Inferior parietal cortex (tissue), 1 donor: ENCODE measurements at regions not wholly inside any gene's neighbourhood (a gene's known extent, or its start where the extent isn't known, plus 50 kb on each side); places are given as distances from the start of the nearest gene placed in this dataset.
"Not testable (repeated sequence)": the region's sequence is repeated elsewhere in the genome, so short reads cannot be mapped to it uniquely, and the experiment has no call there.

Experiments used
- DNase-seq: peaks from one replicate; pipeline ENCODE4 v3.0.0-alpha.2; 2016; ENCODE audit errors: extremely low spot score

DNA sequence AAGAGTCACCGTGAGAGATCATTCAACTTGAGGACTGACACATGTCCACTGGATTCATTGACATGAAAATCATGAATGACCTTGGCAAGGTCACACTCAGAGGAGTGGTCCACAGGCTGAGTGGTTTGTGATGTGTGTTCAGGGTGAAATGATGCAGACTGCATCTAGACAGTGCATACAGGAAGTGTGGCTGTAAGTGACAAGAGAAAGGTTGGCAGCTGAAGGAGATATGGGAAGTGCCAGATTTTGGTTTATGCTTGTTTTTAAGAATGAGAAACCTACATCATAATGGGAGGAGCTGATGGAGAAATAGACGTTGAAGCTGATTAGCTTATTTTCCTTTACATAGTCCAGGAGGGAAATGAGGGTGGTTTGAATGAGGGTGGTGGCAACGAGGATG lies 64.8 kb upstream of the VIPR2 start:
- DNase-seq = no peak

DNA sequence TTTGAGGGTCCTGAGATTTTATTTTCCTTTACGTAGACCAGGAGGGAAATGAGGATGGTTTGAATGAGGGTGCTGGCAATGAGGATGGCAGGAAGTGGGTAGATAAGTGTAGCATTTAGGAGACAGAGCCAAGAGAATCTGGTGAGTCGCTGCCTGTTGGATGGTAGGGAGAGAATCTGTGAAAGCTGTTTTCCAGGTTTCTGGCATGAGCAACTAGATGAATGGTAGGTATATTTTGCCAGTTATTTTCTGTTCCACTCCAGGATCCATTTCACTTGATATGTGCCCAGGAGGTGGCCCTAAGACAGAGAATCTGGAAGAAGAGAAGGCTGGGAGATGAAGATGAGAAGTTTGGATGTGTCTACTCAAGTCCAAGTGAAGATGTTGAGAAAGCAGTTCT lies 63.3 kb upstream of the VIPR2 start:
- no peak for DNase-seq

DNA sequence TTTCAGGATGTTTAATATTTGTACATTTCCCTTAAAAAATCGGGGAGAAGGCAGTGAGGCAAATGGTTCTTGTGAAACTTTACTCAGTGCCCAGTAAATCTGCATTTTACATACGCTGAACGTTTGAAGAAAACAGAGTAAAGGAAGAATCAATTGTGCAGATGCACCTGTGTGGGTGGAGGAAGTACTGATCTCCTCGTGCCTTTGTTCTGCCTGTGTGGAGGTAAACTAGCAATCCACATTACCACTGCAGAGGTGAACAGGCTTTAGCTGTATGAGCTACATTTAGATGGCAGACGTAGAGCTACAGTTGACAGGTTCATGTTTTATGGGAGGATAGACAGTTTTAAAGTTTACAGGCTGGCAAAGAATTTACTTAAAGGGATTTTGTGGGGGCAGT lies 62.7 kb upstream of the VIPR2 start:
- DNase-seq = no peak

DNA sequence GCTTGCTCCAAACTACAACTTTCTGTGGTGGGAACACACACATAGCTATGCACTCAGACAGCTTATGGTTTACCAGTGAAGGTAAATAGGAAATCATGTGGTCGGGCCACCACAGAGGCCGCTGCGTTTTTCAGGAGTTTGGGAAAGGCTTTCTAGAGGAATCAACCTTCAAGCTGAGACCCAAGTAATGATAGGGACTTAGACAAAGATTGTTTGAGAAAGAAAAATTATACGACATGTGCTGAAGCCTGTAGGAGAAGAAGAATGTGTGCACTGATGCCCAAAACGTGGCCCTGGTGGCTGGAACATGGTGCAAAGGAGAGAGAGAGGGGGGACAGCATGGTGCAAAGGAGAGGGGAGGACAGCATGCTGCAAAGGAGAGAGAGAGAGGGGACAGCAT lies 61.2 kb upstream of the VIPR2 start:
- no peak for DNase-seq

DNA sequence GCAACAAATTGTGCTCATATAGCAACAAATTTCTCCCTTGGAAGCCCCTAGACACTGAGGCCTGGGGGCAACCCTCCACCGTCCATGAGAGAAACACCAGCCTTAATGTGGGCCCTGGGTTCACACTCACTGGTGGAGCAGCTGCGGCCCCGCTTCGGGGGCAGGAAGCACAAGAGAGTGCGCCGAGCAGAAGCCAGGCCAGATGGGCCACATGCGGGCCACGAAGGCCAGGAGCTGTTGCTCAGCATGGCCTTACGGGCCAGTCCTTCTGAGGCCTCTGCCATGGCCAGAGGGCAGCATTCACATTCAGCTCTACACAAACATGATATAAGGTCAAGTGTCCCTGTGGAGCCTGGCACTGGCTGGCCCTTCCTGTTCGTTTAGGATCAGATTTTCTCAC lies 60.0 kb upstream of the VIPR2 start:
- no peak for DNase-seq

DNA sequence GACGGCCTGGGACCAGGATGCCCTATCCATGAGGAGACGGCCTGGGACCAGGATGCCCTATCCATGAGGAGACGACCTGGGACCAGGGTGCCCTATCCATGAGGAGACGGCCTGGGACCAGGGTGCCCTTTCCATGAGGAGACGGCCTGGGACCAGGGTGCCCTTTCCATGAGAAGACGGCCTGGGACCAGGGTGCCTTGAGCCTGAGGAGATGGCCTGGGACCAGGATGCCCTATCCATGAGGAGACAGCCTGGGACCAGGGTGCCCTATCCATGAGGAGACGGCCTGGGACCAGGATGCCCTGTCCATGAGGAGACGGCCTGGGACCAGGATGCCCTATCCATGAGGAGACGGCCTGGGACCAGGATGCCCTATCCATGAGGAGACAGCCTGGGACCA lies 58.6 kb upstream of the VIPR2 start:
- not testable (repeated sequence) for DNase-seq

DNA sequence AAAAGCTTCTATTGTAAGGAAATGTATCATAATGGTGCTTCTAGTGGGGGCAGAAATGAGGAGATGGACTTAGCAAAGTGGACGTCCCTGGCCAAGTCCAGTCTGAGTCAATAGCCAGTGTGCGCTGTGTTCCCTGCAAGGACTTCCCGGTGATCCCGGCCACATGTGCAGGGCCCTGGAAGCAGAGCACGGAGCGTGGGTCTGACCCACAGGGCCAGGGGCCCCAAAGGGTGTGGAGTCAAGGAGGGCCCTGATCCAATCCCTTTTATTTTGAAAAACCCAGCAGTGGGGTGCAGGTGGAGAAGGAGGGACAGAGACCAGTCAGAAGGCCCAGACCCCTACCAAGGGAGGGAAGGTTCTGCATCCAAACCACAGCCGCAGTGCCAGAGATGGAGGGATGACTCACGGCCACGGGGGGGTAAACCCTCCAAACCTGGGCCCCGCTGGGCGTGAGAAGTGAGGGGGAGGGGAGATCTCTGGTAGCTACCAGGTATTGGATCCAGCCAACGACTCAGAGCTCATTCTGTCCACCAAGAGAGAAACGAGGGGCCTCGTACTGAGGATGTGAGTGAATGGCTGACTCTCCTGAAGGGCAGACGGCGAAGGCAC lies 57.2 kb upstream of the VIPR2 start:
- DNase-seq = no peak

DNA sequence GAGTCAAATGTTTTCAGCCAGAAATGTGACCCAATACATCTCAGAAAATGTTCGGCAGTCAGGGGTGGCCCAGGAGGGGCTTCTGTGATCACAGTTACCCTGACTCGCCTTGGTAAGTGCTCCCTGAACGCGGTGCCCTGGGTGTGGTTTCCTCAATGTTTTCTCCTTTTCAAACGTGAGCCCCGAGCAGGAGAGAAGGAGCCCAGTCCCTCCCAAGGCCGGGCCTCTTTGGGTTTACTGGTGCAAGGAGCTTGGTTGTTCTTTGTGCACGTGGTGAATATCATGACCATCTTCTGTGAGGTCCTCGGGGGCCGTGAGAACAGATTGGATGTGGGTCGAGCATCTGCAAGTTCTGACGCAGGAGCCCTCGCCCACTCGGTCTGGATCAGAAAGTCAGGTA lies 55.8 kb upstream of the VIPR2 start:
- no peak for DNase-seq

DNA sequence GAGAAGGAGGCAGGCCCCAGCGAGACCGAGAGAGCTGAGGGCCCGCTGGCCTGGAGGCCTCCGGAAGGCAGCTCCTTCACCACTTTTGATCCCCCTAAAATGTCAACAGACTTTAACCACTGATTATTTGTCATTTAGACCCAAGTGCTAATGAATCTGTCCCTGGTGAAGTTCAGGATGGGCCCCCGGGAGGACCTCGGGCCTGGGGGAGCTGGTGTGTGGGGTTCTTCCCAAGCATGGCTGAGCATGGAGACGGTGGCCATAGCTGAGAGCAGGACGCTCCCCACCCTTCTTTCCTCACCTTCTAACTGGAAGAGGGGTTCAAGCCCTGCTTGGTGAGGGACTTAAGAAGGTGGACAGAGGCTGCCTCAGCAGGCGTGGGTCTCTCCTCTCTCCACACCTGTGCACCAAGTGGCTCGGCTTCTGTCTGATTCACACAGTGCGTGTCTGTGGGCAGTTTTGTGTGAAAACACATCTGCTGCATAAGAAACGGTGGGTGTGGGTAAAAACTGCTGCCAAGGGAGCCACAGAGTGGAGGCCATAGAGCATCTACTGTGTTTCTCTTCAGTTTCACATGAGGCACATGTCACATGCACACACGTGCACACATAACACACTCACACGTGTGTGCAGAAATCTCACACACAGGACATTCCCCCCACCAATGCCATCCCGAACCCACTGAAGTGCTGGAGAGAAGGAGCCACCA lies 53.5 kb upstream of the VIPR2 start:
- no peak for DNase-seq

DNA sequence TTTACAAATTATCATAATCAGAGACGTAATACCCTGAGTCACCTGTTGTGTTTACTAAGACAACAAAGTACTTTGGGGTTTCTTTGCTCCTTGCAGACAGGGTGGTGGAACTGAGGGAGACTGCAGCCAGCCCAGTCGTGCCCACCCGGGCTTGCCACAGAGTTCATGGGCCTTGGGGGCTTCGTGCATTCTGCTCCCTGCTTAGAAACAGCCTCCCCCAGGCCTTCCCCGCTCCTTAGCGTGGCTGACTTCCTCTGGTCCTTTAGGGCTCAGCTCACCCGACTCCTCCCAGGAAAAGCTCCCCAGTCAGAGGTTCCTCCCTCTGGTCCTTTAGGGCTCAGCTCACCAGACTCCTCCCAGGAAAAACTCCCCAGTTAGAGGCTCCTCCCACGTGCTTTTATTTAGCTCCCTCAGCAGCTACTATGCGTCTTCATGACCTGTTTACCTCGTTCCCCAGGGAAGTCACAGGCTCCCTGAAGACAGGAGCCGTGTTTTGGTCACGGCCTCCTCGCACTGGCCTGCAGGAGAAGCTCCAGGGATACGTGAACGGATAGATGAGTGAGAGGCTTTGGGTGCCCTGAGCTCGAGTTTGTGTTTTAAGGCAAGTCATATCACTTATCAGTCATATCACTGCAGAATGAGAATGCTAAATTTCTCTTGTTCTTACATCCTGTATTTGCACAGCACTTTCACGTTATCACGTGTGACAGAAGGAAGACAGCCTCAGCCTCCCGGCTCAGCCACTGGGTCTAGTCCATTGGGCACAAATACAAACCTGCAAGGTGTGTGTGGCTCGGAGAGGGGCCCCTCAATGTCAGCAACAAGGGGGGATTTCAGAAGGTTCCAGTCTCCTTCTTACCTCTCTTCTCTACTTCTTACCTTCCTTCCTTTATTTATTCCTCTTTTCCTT lies 52.7 kb upstream of the VIPR2 start:
- peak; percentile 38 for DNase-seq

DNA sequence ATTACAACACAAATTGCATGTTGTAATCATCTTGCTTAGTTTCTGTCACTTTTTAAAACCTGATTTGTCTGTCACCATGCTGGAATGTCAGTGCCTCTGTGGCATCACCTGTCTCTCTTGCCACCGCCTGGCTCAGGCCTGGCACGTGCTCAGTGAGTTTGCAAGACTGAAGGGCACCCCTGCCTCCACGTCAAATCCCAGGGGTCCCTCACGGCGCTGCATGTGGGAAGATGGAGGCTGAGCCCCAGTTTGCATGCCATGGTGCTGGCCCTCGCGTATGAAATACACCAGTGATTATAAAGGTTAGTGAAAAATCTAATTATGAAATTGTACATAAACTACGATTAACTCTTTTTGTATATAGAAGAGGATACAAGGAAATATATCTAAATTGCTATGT lies 51.9 kb upstream of the VIPR2 start:
- no peak for DNase-seq

DNA sequence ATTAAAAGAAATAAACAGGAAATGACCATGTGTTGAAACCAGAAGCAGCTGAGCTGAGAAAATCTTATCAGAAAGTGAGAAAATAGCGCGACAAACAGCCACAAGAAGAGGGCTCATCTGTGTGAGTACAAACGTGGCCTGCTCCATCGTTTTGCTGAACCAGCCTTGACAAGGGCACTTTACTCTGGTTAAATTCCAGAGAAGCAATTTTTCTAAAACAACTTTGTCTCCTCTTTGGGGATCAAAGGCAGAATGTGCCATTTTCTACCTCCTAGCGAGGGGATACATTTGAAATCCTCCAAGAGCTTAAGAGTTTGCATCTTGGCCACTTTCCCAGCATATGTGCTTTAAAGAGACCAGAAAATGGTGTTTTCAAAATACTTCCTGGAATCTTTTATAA lies 51.3 kb upstream of the VIPR2 start:
- no peak for DNase-seq
